ENCODE measurements at regions not wholly inside any gene's neighbourhood (a gene's known extent, or its start where the extent isn't known, plus 50 kb on each side); places are given as distances from the start of the nearest gene placed in this dataset.

GRCh38 chr5:87649455-87649854, 236.7 kb upstream of the CCNH start:
- TF ChIP-seq, protein P1, sequence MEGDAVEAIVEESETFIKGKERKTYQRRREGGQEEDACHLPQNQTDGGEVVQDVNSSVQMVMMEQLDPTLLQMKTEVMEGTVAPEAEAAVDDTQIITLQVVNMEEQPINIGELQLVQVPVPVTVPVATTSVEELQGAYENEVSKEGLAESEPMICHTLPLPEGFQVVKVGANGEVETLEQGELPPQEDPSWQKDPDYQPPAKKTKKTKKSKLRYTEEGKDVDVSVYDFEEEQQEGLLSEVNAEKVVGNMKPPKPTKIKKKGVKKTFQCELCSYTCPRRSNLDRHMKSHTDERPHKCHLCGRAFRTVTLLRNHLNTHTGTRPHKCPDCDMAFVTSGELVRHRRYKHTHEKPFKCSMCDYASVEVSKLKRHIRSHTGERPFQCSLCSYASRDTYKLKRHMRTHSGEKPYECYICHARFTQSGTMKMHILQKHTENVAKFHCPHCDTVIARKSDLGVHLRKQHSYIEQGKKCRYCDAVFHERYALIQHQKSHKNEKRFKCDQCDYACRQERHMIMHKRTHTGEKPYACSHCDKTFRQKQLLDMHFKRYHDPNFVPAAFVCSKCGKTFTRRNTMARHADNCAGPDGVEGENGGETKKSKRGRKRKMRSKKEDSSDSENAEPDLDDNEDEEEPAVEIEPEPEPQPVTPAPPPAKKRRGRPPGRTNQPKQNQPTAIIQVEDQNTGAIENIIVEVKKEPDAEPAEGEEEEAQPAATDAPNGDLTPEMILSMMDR (IDR thresholded peaks at IDR 0.05; ENCODE audit: low read depth, low read length): no peak
- TF ChIP-seq POLR2A (IDR thresholded peaks at IDR 0.05; ENCODE audit: extremely low read depth, insufficient read length) (no peak), MYC (IDR thresholded peaks at IDR 0.05; ENCODE audit: low read depth, low read length) (no peak)
- TF ChIP-seq, protein P2, sequence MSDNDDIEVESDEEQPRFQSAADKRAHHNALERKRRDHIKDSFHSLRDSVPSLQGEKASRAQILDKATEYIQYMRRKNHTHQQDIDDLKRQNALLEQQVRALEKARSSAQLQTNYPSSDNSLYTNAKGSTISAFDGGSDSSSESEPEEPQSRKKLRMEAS (IDR thresholded peaks at IDR 0.05; ENCODE audit: low read depth, low read length): no peak
